ENCODE measurements at regions not wholly inside any gene's neighbourhood (a gene's known extent, or its start where the extent isn't known, plus 50 kb on each side); places are given as distances from the start of the nearest gene placed in this dataset.

DNA sequence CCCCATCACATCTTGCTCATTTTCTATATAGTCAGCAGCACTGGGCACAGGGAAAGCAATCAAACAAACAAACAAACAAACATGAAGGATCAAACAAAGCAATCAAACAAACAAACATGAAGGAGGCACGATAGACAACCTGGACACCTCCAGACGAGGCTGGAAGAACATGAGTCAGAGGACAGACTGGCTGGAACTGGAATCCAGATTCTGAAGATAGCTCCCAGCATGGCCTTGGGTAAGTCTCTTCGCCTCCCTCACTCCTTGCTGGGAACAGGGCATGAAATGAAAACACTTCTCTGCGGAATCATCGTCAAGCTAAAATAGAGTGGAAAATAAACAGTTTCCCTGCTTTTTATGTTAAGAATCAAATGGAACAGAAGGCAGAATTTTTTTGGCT is 984.8 kb downstream of the VRK1 start:
- H3K27ac ChIP-seq (ENCODE audit: low read depth, low read length): no peak overlapping the region
- no peak overlapping the region for H2AK5ac ChIP-seq (ENCODE audit: low read length)
- no peaks in the 10 kb centered on the region for H3K27me3 ChIP-seq (ENCODE audit: insufficient read depth, low read length)
- H4K91ac ChIP-seq (ENCODE audit: low read depth, low read length): no peak overlapping the region
- H4K12ac ChIP-seq (ENCODE audit: low read depth, low read length): no peak overlapping the region
- H3K79me2 ChIP-seq (ENCODE audit: control insufficient read depth, insufficient read depth, low read length, poor library complexity): no peaks in the 10 kb centered on the region
- no peak overlapping the region for H4K8ac ChIP-seq (ENCODE audit: low read depth, low read length)
- peaks cover 2% of the 10 kb centered on the region for H3K9me3 ChIP-seq (ENCODE audit: insufficient read depth, low read depth, low read length)
- H3K4ac ChIP-seq (ENCODE audit: low read depth, low read length): no peak overlapping the region
- H3K4me1 ChIP-seq (ENCODE audit: control insufficient read depth in 1 of 2, insufficient read depth in 2 of 2, low read length in 2 of 2): peaks cover 11 to 12% of the 10 kb centered on the region in 2 experiments
- no peak overlapping the region for H3K14ac ChIP-seq (ENCODE audit: low read length)
- H3K4me3 ChIP-seq (ENCODE audit: low read depth, low read length): no peak overlapping the region
- peaks cover 7% of the 10 kb centered on the region for H3K79me1 ChIP-seq (ENCODE audit: low read length)
- peak overlapping the region; percentile 34 for H3K18ac ChIP-seq (ENCODE audit: low read length)
- H2AFZ ChIP-seq (ENCODE audit: insufficient read depth, low read length, poor library complexity): no peak overlapping the region
- no peak overlapping the region for H2BK5ac ChIP-seq (ENCODE audit: low read depth, low read length, poor library complexity)
- peak; percentile 78 to 83 for DNase-seq
- H3K4me2 ChIP-seq (ENCODE audit: low read length): no peak overlapping the region
- H3K9ac ChIP-seq (ENCODE audit: low read length): no peak overlapping the region
- no peak overlapping the region for H2BK120ac ChIP-seq (ENCODE audit: insufficient read depth, low read length, poor library complexity)
- H3K23ac ChIP-seq (ENCODE audit: low read length): no peak overlapping the region
- H2BK12ac ChIP-seq (ENCODE audit: low read length): no peak overlapping the region
- H3K36me3 ChIP-seq (ENCODE audit: control insufficient read depth in 1 of 2, insufficient read depth in 2 of 2, low read length in 2 of 2): no peaks in the 10 kb centered on the region
- no CpG with 5 or more reads among the region's 5 CpGs for WGBS (ENCODE audit: extremely low coverage, insufficient coverage, insufficient read length)

DNA sequence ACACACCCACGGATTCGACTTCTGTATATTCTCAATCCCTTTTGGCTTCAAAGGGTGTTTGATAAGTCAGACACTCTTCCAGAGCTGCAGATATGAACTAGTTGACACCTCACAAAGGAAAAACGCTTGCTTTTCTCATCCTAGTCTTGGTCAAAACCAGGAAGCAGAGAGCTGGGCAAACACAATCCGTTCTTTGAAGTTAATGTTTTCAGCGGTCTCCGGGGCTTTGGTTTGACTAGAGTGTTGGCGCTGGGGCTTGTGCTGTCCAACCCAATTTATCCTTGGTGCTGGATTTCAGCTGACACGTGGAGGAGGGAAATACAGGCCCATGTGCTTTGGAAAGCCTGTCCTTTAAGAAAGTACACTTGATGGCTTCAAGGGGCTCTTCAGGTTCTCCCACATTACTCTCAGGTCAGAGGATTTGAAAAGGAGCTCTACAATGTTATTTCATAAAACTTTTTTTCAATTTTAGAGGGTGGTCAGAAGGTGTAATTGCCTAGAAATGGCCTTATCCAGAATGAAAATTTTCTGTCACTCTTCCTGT is 985.8 kb downstream of the VRK1 start:
- WGBS (ENCODE audit: extremely low coverage, insufficient coverage, insufficient read length): no CpG with 5 or more reads among the region's 8 CpGs
- Histone ChIP-seq H3K4me3 (ENCODE audit: low read depth, low read length) (no peak overlapping the region), H3K4ac (ENCODE audit: low read depth, low read length) (no peak overlapping the region), H2BK12ac (ENCODE audit: low read length) (no peak overlapping the region), H3K27me3 (ENCODE audit: insufficient read depth, low read length) (no peaks in the 10 kb centered on the region), H3K79me1 (ENCODE audit: low read length) (peaks cover 2% of the 10 kb centered on the region), H3K23ac (ENCODE audit: low read length) (no peak overlapping the region), H2BK120ac (ENCODE audit: insufficient read depth, low read length, poor library complexity) (no peak overlapping the region), H3K27ac (ENCODE audit: low read depth, low read length) (no peak overlapping the region), H4K8ac (ENCODE audit: low read depth, low read length) (no peak overlapping the region), H3K9me3 (ENCODE audit: insufficient read depth, low read depth, low read length) (peaks cover 2% of the 10 kb centered on the region), H4K91ac (ENCODE audit: low read depth, low read length) (no peak overlapping the region), H4K12ac (ENCODE audit: low read depth, low read length) (no peak overlapping the region), H3K36me3 (ENCODE audit: control insufficient read depth in 1 of 2, insufficient read depth in 2 of 2, low read length in 2 of 2) (no peaks in the 10 kb centered on the region), H3K4me1 (ENCODE audit: control insufficient read depth in 1 of 2, insufficient read depth in 2 of 2, low read length in 2 of 2) (peaks cover 3 to 4% of the 10 kb centered on the region in 2 experiments), H3K79me2 (ENCODE audit: control insufficient read depth, insufficient read depth, low read length, poor library complexity) (no peaks in the 10 kb centered on the region), H3K18ac (ENCODE audit: low read length) (no peak overlapping the region), H3K4me2 (ENCODE audit: low read length) (no peak overlapping the region), H3K14ac (ENCODE audit: low read length) (no peak overlapping the region), H3K9ac (ENCODE audit: low read length) (no peak overlapping the region), H2AFZ (ENCODE audit: insufficient read depth, low read length, poor library complexity) (no peak overlapping the region), H2BK5ac (ENCODE audit: low read depth, low read length, poor library complexity) (no peak overlapping the region), H2AK5ac (ENCODE audit: low read length) (no peak overlapping the region)
- no peak for DNase-seq

DNA sequence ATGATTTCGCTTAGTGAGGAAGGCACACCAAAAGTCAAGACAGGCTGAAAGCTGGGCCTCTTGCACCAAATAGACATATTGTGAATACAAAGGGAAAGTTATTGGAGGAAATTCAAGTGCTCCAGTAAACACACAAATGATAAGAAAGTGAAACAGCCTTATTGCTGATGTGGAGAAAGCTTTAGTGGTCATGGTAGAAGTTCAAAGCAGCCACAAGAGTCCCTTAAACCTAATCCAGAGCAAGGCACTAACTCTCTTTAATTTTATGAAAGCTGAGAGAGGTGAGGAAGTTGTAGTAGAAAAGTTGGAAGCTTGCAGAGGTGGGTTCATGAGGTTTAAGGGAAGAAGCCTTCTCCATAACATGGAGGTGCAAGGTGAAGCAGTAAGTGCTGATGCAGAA is 988.3 kb downstream of the VRK1 start:
- Histone ChIP-seq H3K79me2 (ENCODE audit: control insufficient read depth, insufficient read depth, low read length, poor library complexity) (no peaks in the 10 kb centered on the region), H3K27ac (ENCODE audit: low read depth, low read length) (no peak overlapping the region), H3K23ac (ENCODE audit: low read length) (no peak overlapping the region), H3K9me3 (ENCODE audit: insufficient read depth, low read depth, low read length) (peaks cover 2% of the 10 kb centered on the region), H3K4me2 (ENCODE audit: low read length) (no peak overlapping the region), H3K79me1 (ENCODE audit: low read length) (peaks cover 2% of the 10 kb centered on the region), H2BK5ac (ENCODE audit: low read depth, low read length, poor library complexity) (no peak overlapping the region), H3K4me1 (ENCODE audit: control insufficient read depth in 1 of 2, insufficient read depth in 2 of 2, low read length in 2 of 2) (peaks cover 3 to 4% of the 10 kb centered on the region in 2 experiments), H4K12ac (ENCODE audit: low read depth, low read length) (no peak overlapping the region), H2AFZ (ENCODE audit: insufficient read depth, low read length, poor library complexity) (no peak overlapping the region), H2BK120ac (ENCODE audit: insufficient read depth, low read length, poor library complexity) (no peak overlapping the region), H3K14ac (ENCODE audit: low read length) (no peak overlapping the region), H3K36me3 (ENCODE audit: control insufficient read depth in 1 of 2, insufficient read depth in 2 of 2, low read length in 2 of 2) (no peaks in the 10 kb centered on the region), H2BK12ac (ENCODE audit: low read length) (no peak overlapping the region), H2AK5ac (ENCODE audit: low read length) (no peak overlapping the region), H3K18ac (ENCODE audit: low read length) (no peak overlapping the region), H4K8ac (ENCODE audit: low read depth, low read length) (no peak overlapping the region), H3K4ac (ENCODE audit: low read depth, low read length) (no peak overlapping the region), H3K9ac (ENCODE audit: low read length) (no peak overlapping the region), H4K91ac (ENCODE audit: low read depth, low read length) (no peak overlapping the region), H3K27me3 (ENCODE audit: insufficient read depth, low read length) (no peaks in the 10 kb centered on the region), H3K4me3 (ENCODE audit: low read depth, low read length) (no peak overlapping the region)
- no peak for DNase-seq
- WGBS (ENCODE audit: extremely low coverage, insufficient coverage, insufficient read length): no CpG with 5 or more reads among the region's 1 CpG

DNA sequence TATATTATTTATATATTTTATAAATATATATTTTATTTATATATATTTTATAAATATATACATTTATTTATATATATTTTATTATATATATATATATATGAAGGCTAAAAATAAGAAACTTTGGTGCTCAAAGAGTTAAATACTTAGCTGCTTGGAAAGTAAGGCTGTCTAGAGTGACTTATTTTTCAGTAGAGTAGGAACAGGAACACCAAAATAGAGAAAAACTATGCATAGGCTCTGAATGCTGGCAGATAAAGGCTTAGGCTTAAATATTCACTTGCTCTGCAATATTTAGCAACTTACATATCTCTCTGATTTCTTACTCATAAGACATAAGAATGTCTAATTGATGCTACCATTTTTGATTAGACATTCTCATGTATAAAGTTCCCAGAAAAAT is 991.2 kb downstream of the VRK1 start:
- Histone ChIP-seq H3K4ac (ENCODE audit: low read depth, low read length) (no peak overlapping the region), H3K79me1 (ENCODE audit: low read length) (no peaks in the 10 kb centered on the region), H3K27ac (ENCODE audit: low read depth, low read length) (no peak overlapping the region), H2AK5ac (ENCODE audit: low read length) (no peak overlapping the region), H4K8ac (ENCODE audit: low read depth, low read length) (no peak overlapping the region), H3K4me2 (ENCODE audit: low read length) (no peak overlapping the region), H3K79me2 (ENCODE audit: control insufficient read depth, insufficient read depth, low read length, poor library complexity) (no peaks in the 10 kb centered on the region), H2BK120ac (ENCODE audit: insufficient read depth, low read length, poor library complexity) (no peak overlapping the region), H3K4me1 (ENCODE audit: control insufficient read depth in 1 of 2, insufficient read depth in 2 of 2, low read length in 2 of 2) (no peaks in the 10 kb centered on the region), H3K9ac (ENCODE audit: low read length) (no peak overlapping the region), H3K23ac (ENCODE audit: low read length) (no peak overlapping the region), H3K14ac (ENCODE audit: low read length) (no peak overlapping the region), H4K12ac (ENCODE audit: low read depth, low read length) (no peak overlapping the region), H3K18ac (ENCODE audit: low read length) (no peak overlapping the region), H3K27me3 (ENCODE audit: insufficient read depth, low read length) (no peaks in the 10 kb centered on the region), H2AFZ (ENCODE audit: insufficient read depth, low read length, poor library complexity) (no peak overlapping the region), H3K9me3 (ENCODE audit: insufficient read depth, low read depth, low read length) (no peaks in the 10 kb centered on the region), H4K91ac (ENCODE audit: low read depth, low read length) (no peak overlapping the region), H2BK12ac (ENCODE audit: low read length) (no peak overlapping the region), H3K36me3 (ENCODE audit: control insufficient read depth in 1 of 2, insufficient read depth in 2 of 2, low read length in 2 of 2) (no peaks in the 10 kb centered on the region), H2BK5ac (ENCODE audit: low read depth, low read length, poor library complexity) (no peak overlapping the region), H3K4me3 (ENCODE audit: low read depth, low read length) (no peak overlapping the region)
- peak in 1 of 2 donors; percentile 6 for DNase-seq
